GM12872 (cell line): ENCODE measurements at regions not wholly inside any gene's neighbourhood (a gene's known extent, or its start where the extent isn't known, plus 50 kb on each side); places are given as distances from the start of the nearest gene placed in this dataset.

Source experiments
- CTCF ChIP-seq: IDR thresholded peaks from 3 replicates; pipeline ENCODE4 v1.5.1; 2011; ENCODE audit warnings: low read depth, mild to moderate bottlenecking, low read length, moderate library complexity; ENCODE audit not compliant: insufficient read depth

- TF ChIP-seq CTCF, result no peak
Observed at GRCh38 chr10:78109210-78109609, 75.5 kb downstream of the RPS24 start.

GRCh38 chr10:78115135-78115853 lies 81.6 kb downstream of the RPS24 start:
- no peak for TF ChIP-seq CTCF

- TF ChIP-seq CTCF, result no peak
Observed at GRCh38 chr10:78116361-78116760, 82.7 kb downstream of the RPS24 start.

GRCh38 chr10:78118591-78118990 lies 84.9 kb downstream of the RPS24 start:
- no peak for TF ChIP-seq CTCF

GRCh38 chr10:78121801-78122200 lies 88.1 kb downstream of the RPS24 start:
- TF ChIP-seq CTCF, result no peak

GRCh38 chr10:78124167-78124566 lies 90.5 kb downstream of the RPS24 start:
- no peak for TF ChIP-seq CTCF

GRCh38 chr10:78129211-78129610 lies 95.5 kb downstream of the RPS24 start:
- no peak for TF ChIP-seq CTCF
